SK-N-SH (cell line): ENCODE measurements at regions not wholly inside any gene's neighbourhood (a gene's known extent, or its start where the extent isn't known, plus 50 kb on each side); places are given as distances from the start of the nearest gene placed in this dataset.

Source experiments
- CTCF ChIP-seq: fragments of 200-600 bp; sonication (generic); IDR thresholded peaks from 2 replicates; pipeline ENCODE4 v1.6.1; 2017; ENCODE audit warnings: antibody characterized with exemption, mild to moderate bottlenecking, moderate library complexity
- EZH2phosphoT487 ChIP-seq: fragments of 200-600 bp; sonication (generic); IDR thresholded peaks from 2 replicates; pipeline ENCODE4 v1.6.1; 2017; ENCODE audit warnings: low read depth, mixed run types, mild to moderate bottlenecking, antibody characterized with exemption, moderate library complexity, borderline replicate concordance
- FOSL2 ChIP-seq: IDR thresholded peaks from 2 replicates; pipeline ENCODE4 v1.4.0; 2012; ENCODE audit warnings: low read depth, mild to moderate bottlenecking, moderate library complexity, borderline replicate concordance
- MXI1 ChIP-seq: IDR thresholded peaks from 2 replicates; pipeline ENCODE4 v1.6.1; 2012; ENCODE audit warnings: mild to moderate bottlenecking, low read depth, low read length, improper control_type of control experiment
- NFIC ChIP-seq: IDR thresholded peaks from 2 replicates; pipeline ENCODE4 v1.4.0; 2012; ENCODE audit warnings: borderline replicate concordance
- POLR2AphosphoS5 ChIP-seq: IDR thresholded peaks from 2 replicates; pipeline ENCODE4 v1.6.1; 2012; ENCODE audit warnings: low read depth, low read length
- RAD21 ChIP-seq: IDR thresholded peaks from 2 replicates; pipeline ENCODE4 v1.6.1; 2012; ENCODE audit warnings: mild to moderate bottlenecking, low read length
- REST ChIP-seq: IDR thresholded peaks from 2 replicates; pipeline ENCODE4 v1.6.1; 2012; ENCODE audit warnings: mild to moderate bottlenecking, low read depth, low read length, moderate library complexity
- SIN3A ChIP-seq: IDR thresholded peaks from 2 replicates; pipeline ENCODE4 v1.6.1; 2012; ENCODE audit warnings: low read depth, mild to moderate bottlenecking, low read length, moderate library complexity, borderline replicate concordance
- TEAD4 ChIP-seq: IDR thresholded peaks from 2 replicates; pipeline ENCODE4 v1.4.0; 2012; ENCODE audit warnings: mild to moderate bottlenecking, borderline replicate concordance; ENCODE audit not compliant: insufficient read depth
- USF2 ChIP-seq: fragments of 150-350 bp; IDR thresholded peaks from 2 replicates; pipeline ENCODE4 v1.6.1; 2017; ENCODE audit warnings: antibody characterized with exemption, low read length, low read depth, borderline replicate concordance

- TF ChIP-seq MXI1 (no peak), CTCF (no peak), POLR2AphosphoS5 (no peak), FOSL2 (no peak), NFIC (no peak), TEAD4 (no peak), REST (no peak), RAD21 (no peak), EZH2phosphoT487 (no peak), USF2 (no peak), SIN3A (no peak)
Measured at GRCh38 chr3:3260870-3261269, 81.4 kb upstream of the CRBN start.
